ENCODE measurements at regions not wholly inside any gene's neighbourhood (a gene's known extent, or its start where the extent isn't known, plus 50 kb on each side); places are given as distances from the start of the nearest gene placed in this dataset.
A peak's percentile ranks its signal among the peaks of the same experiment; 100 is the strongest.

DNA sequence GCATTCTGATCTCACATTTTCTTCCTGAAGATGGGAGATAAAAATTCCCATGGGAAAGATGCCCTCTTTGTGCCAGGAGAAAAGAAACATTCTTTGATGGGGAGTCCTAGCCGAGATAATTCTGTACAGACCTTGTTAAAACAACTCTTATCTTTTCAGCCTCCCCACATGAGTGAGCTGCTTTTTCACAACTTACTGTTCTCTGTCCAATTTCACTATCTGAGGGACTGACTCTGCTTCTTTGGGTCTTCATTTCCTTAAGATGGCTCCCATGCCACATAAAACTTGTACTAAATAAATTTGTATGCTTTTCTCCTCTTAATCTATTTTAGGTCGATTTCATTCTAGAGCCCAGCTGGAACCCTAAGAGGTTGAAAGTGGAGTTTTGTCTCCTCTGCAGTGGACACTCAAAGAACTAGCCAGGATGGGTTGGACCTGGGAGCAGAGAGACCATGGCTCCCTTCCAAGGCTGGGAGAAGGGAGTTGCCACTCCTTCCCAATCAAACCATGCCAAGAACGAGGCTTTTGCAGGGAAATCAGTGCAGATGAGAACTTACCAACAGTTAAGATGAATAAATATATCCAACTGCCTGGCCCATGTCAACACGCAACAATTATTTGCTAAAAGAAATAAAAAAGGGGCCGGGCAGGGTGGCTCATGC is 285.8 kb upstream of the SULF2 start:
- intact Hi-C loops (cut with micrococcal nuclease; ENCODE audit: unreplicated experiment) (no loop called here), in situ Hi-C loops (cut with MboI) (no loop called here)
- SMC1A ChIA-PET (ENCODE audit: uncharacterized antibody, unreplicated experiment) = interaction anchor here (1.1 kb wide), 1 partner anchor 16 kb away, joined by 3 read pairs; no protein-coding TSS in a partner anchor
- no peak overlapping the region for H3K4me3 ChIP-seq
- H2AFZ ChIP-seq (ENCODE audit: control insufficient read depth, low read depth, low read length) = no peak overlapping the region
- H3K27me3 ChIP-seq (replicated peaks in 1 of 2; ENCODE audit: control insufficient read depth in 2 of 2, insufficient read depth in 2 of 2, low read length in 1 of 2) = no peaks in the 10 kb centered on the region; a peak in 1 of 4 replicates
- H3K4me1 ChIP-seq (ENCODE audit: control insufficient read depth, insufficient read depth, low read length) = peaks cover 2% of the 10 kb centered on the region; the same call in 1 of the 2 replicates
- H3K79me2 ChIP-seq (ENCODE audit: control insufficient read depth, insufficient read depth, low read length) = no peaks in the 10 kb centered on the region
- H3K4me2 ChIP-seq (ENCODE audit: control insufficient read depth, insufficient read depth) = no peak overlapping the region
- no peak for FAIRE-seq
- POLR2A ChIA-PET = no interaction called here
- CTCF ChIA-PET = interaction anchor here (1.8 kb wide), 1 partner anchor 549 kb away, joined by 4 read pairs; no protein-coding TSS in a partner anchor
- no peak for ATAC-seq
- H3K9me3 ChIP-seq (replicated peaks; ENCODE audit: control insufficient read depth, insufficient read depth, low read length) = peaks cover 3% of the 10 kb centered on the region; the same call in 1 of the 3 replicates
- H3K9ac ChIP-seq (ENCODE audit: control insufficient read depth, insufficient read depth, low read length) = no peak overlapping the region
- 31% methylated on average over 5 of the region's 5 CpGs for WGBS (ENCODE audit: insufficient coverage, insufficient replicate concordance, low lambda C conversion rate, missing lambda C conversion rate)
- 0 out of 4 replicates have a peak, but pooled peaks of 1 of the 2 experiments have one; percentile 8 for TF ChIP-seq ETV6 (conservative IDR thresholded peaks at IDR 0.05 in 1 of 2, IDR thresholded peaks at IDR 0.05 in 1 of 2; ENCODE audit: borderline replicate concordance in 1 of 2, low read depth in 1 of 2)
- TF ChIP-seq MYB (IDR thresholded peaks at IDR 0.05; ENCODE audit: borderline replicate concordance, low read depth, low read length) = no peak
- TF ChIP-seq SREBF1 (IDR thresholded peaks at IDR 0.05; ENCODE audit: low read length) = no peak
- no peaks in the 10 kb centered on the region for H4K20me1 ChIP-seq (ENCODE audit: control insufficient read depth, insufficient read depth)
- no peak for DNase-seq (ENCODE audit: low read depth, low spot score)
- H3K27ac ChIP-seq (ENCODE audit: control insufficient read depth, insufficient read depth) = no peak overlapping the region
- no TSS peak for BruUV-seq (replicated peaks)
- H3K36me3 ChIP-seq (ENCODE audit: control insufficient read depth in 2 of 2, insufficient read depth in 2 of 2, low read length in 1 of 2) = no peaks in the 10 kb centered on the region
- RAD21 ChIA-PET (ENCODE audit: unreplicated experiment) = no interaction called here

DNA sequence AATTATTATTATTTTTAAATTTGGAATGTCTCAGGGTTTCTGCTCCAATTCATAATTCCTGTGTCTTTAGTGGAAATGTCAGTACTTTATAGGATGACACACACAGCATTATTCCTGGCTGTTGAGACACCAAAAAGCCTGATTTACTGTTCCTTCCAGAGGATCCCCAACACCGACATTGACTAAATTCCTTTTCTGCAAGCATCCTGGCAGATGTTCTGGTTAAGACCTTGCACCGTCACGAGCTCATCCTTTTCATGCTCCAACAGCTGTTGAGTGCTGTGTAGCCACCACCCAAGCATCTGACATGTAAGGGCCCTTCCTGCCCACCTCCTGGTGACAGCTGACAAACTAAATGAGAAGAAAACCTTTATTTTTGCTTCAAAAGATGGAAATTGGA is 284.3 kb upstream of the SULF2 start:
- in situ Hi-C loops (cut with MboI) (no loop called here), intact Hi-C loops (cut with micrococcal nuclease; ENCODE audit: unreplicated experiment) (no loop called here)
- ChIA-PET SMC1A (ENCODE audit: uncharacterized antibody, unreplicated experiment) (no interaction called here), POLR2A (no interaction called here), CTCF (interaction anchor here (1.1 to 1.8 kb wide), 2 partner anchors 39 to 551 kb away, joined by 3 to 4 read pairs; no protein-coding TSS in a partner anchor), RAD21 (ENCODE audit: unreplicated experiment) (no interaction called here)
- ATAC-seq (no peak), DNase-seq (ENCODE audit: low read depth, low spot score) (no peak), FAIRE-seq (no peak)
- WGBS (ENCODE audit: insufficient coverage, insufficient replicate concordance, low lambda C conversion rate, missing lambda C conversion rate) = 40% methylated on average over 3 of the region's 3 CpGs
- Histone ChIP-seq H3K9ac (ENCODE audit: control insufficient read depth, insufficient read depth, low read length) (no peak overlapping the region), H3K27ac (ENCODE audit: control insufficient read depth, insufficient read depth) (no peak overlapping the region), H3K4me2 (ENCODE audit: control insufficient read depth, insufficient read depth) (no peak overlapping the region), H3K36me3 (ENCODE audit: control insufficient read depth in 2 of 2, insufficient read depth in 2 of 2, low read length in 1 of 2) (no peaks in the 10 kb centered on the region), H3K4me3 (no peak overlapping the region), H4K20me1 (ENCODE audit: control insufficient read depth, insufficient read depth) (no peaks in the 10 kb centered on the region), H2AFZ (ENCODE audit: control insufficient read depth, low read depth, low read length) (no peak overlapping the region), H3K79me2 (ENCODE audit: control insufficient read depth, insufficient read depth, low read length) (no peaks in the 10 kb centered on the region), H3K4me1 (ENCODE audit: control insufficient read depth, insufficient read depth, low read length) (peaks cover 8% of the 10 kb centered on the region; the same call in 1 of the 2 replicates), H3K27me3 (replicated peaks in 1 of 2; ENCODE audit: control insufficient read depth in 2 of 2, insufficient read depth in 2 of 2, low read length in 1 of 2) (no peaks in the 10 kb centered on the region; a peak in 1 of 4 replicates), H3K9me3 (replicated peaks; ENCODE audit: control insufficient read depth, insufficient read depth, low read length) (peaks cover 3% of the 10 kb centered on the region; the same call in 1 of the 3 replicates)
- BruUV-seq (replicated peaks) = no TSS peak
- no peak for TF ChIP-seq IRF5 (IDR thresholded peaks at IDR 0.05; ENCODE audit: borderline replicate concordance)
- no peak for TF ChIP-seq CREB1 (IDR thresholded peaks at IDR 0.05; ENCODE audit: low read depth)
- TF ChIP-seq RAD51 (IDR thresholded peaks at IDR 0.05) = no peak
- TF ChIP-seq FOXM1 (IDR thresholded peaks at IDR 0.05; ENCODE audit: low read depth, low read length) = no peak
- TF ChIP-seq, protein P1, sequence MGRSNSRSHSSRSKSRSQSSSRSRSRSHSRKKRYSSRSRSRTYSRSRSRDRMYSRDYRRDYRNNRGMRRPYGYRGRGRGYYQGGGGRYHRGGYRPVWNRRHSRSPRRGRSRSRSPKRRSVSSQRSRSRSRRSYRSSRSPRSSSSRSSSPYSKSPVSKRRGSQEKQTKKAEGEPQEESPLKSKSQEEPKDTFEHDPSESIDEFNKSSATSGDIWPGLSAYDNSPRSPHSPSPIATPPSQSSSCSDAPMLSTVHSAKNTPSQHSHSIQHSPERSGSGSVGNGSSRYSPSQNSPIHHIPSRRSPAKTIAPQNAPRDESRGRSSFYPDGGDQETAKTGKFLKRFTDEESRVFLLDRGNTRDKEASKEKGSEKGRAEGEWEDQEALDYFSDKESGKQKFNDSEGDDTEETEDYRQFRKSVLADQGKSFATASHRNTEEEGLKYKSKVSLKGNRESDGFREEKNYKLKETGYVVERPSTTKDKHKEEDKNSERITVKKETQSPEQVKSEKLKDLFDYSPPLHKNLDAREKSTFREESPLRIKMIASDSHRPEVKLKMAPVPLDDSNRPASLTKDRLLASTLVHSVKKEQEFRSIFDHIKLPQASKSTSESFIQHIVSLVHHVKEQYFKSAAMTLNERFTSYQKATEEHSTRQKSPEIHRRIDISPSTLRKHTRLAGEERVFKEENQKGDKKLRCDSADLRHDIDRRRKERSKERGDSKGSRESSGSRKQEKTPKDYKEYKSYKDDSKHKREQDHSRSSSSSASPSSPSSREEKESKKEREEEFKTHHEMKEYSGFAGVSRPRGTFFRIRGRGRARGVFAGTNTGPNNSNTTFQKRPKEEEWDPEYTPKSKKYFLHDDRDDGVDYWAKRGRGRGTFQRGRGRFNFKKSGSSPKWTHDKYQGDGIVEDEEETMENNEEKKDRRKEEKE (IDR thresholded peaks at IDR 0.05) = no peak
- no peak for TF ChIP-seq POU2F2 (IDR thresholded peaks at IDR 0.05; ENCODE audit: borderline replicate concordance, low read depth, low read length)
- no peak for TF ChIP-seq STAT1 (conservative IDR thresholded peaks at IDR 0.05)
- TF ChIP-seq, protein P2, sequence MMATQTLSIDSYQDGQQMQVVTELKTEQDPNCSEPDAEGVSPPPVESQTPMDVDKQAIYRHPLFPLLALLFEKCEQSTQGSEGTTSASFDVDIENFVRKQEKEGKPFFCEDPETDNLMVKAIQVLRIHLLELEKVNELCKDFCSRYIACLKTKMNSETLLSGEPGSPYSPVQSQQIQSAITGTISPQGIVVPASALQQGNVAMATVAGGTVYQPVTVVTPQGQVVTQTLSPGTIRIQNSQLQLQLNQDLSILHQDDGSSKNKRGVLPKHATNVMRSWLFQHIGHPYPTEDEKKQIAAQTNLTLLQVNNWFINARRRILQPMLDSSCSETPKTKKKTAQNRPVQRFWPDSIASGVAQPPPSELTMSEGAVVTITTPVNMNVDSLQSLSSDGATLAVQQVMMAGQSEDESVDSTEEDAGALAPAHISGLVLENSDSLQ (IDR thresholded peaks at IDR 0.05) = no peak
